Cerebellar cortex (tissue), 1 donor: ENCODE measurements at regions not wholly inside any gene's neighbourhood (a gene's known extent, or its start where the extent isn't known, plus 50 kb on each side); places are given as distances from the start of the nearest gene placed in this dataset.
"Not testable (repeated sequence)": the region's sequence is repeated elsewhere in the genome, so short reads cannot be mapped to it uniquely, and the experiment has no call there.

ENCODE experiments used
- DNase-seq: peaks from one replicate; pipeline ENCODE4 v3.0.0-alpha.2; 2015; ENCODE audit warnings: low spot score

DNA sequence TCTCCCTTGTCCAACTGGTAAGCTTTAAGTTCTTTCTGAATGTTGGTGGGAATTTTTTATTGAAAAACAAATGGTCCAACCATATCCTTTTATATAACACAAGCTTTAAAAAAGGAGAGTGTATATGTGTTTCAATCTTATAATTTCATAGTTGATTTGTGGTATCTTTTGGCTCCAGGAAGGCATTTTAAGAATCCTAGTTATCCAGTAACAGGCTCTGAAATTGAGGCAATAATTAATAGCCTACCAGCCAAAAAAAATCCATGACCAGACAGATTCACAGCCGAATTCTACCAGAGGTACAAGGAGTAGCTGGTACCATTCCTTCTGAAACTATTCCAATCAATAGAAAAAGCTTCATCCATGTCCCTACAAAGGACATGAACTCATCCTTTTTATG lies 141.6 kb downstream of the FZD1 start:
- DNase-seq: not testable (repeated sequence)

GRCh38 chr7:91407942-91408341 lies 143.7 kb downstream of the FZD1 start:
- no peak for DNase-seq

DNA sequence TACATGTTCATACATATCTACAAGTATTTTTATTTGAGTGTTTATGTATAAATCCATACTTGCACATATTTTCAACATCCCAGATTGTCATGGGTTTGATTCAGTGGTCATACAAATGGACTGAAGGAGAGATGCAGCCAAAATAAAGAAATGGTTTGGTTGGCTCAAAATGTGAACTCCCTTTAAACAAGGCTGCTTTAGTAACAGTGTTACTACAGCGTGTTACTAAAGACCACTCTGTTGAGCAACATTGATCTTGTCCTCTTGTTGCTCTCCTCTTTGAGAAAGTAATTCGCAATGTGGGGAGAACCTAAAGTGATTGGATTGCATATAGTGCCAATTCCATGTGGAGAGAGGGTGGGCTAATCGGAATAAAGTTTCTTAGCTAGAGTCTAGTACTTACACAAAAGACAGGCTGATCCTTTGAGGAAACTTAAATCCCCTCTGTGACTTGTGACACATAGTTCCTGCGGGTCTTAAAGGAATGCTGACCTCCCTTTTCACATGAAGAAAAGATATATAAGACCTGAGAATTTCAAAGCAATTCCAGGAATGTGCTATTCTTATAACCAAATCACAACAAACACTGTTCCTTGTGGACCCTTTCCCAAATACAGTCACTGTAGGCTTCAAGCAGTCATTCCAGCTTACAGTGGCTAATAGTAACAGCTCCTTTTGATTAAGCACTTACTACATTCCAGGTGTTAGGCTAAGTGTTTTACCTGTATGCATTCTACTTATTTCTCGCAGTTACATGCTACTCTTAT lies 144.3 kb downstream of the FZD1 start:
- DNase-seq: no peak

GRCh38 chr7:91411060-91411459 lies 146.8 kb downstream of the FZD1 start:
- DNase-seq: no peak

DNA sequence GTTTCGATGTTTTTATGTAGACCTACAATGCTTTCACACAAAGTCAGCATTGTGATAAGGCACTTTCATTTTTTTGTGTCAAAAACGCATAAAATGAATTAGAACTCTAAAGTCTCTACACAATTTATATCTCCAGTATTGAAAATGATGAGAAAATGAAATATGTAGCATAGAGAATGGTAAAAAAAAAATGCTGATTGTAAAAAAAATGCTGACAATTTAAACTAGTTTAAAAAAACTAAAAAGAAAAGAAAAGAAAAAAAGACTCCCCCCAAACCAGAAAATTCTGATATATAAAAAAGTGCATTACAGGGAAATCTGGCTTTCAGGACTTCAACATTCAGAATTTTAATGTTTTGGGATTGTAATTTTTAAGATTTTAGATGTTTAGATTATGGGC lies 148.1 kb downstream of the FZD1 start:
- DNase-seq: no peak

DNA sequence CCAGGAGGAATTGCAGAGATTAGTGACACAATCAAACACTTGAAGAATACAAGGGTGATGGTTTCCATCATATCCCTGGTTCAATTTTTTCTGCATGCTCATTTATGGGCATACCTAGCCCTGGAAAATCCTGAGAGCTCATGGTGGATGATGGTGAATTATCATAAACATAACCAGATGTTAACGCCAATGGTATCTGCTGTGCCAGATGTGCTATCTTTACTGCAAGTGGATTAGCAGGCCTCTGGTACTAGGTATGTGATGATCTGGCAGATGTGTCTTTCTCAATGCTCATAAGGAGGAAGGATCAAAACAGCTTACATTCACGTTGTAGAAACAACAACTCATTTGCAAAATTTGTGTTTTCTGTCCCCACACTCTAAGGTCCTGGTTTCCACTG lies 150.5 kb downstream of the FZD1 start:
- DNase-seq: no peak

- no peak for DNase-seq
These were observed 152.1 kb downstream of the FZD1 start for GRCh38 chr7:91416155-91416865.

GRCh38 chr7:91420606-91421005 lies 156.4 kb downstream of the FZD1 start:
- DNase-seq: no peak

DNA sequence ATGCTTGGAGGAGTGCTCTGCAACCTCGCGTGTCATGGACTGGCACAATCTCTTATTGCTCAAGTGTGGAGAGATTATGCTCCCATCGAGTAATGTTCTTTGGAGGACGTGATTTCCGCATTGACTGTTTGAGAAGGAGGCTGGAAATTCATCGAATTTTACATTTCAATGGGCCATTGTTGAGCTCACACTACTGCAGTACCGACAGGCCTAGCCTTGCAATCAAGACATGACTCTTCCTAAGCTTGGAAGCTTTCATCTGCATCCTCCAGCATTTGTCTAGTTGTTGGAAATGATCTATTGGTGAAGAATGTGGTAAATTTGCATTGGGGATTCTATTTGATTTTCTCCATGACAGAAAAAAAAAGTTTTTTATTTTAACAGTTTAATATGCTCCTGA lies 156.8 kb downstream of the FZD1 start:
- no peak for DNase-seq

- DNase-seq: peak; percentile 9
These were observed 160.1 kb downstream of the FZD1 start for GRCh38 chr7:91424371-91424770.

GRCh38 chr7:91425149-91425548 lies 160.9 kb downstream of the FZD1 start:
- no peak for DNase-seq

DNA sequence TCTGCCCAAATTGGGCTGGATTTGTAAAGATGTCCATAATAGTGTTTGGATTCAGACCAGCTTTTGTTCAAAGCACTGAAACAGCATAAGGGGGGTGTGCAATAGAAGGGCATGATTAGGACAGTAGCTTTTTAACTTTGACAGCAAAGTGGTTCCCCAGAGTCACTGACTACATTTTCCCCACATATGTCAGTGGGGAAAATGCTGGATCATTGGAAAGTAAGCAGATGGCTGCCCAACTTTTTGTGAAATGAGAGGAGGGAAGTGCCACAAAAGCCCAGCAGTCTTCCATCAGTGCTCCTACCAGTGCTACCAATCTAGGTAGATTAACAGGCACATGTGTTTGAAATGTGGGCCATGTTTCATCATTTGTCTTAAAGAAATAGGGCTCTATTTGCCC lies 162.8 kb downstream of the FZD1 start:
- DNase-seq: no peak

DNA sequence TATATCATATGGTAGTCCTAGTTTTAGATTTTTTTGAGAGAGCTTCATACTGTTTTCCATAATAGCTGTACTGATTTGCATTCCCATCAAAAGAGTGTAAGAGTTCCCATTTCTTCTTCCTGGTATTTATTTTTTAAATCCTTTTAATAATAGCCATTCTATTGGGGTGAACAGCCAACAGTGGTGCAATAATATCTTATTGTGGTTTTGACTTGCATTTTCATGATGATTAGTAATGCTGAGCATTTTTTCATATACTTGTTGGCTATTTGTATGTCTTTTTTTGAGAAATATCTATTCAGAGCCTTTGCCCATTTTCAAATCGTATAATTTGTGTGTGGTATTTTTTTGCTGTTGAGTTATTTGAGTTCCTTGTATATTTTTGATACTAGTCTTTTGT lies 167.4 kb downstream of the FZD1 start:
- no peak for DNase-seq

DNA sequence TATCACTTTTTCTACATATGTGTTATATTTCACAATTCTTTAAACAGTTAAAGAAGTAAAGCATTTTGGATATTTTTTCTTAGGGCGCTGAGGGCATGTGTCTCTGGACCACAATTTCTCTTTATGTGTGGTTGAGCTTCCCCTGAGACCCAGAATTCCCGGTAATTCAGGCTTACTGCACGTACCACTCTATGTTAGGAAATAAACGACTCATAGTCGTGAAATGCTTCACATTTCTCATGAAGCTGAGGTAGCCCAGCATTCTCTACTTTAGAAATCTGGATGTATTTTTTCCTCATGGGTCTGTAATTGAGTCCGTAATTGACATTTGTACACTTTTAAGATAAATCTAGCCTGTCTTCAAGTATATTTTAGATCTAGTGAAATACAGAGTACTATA lies 170.6 kb downstream of the FZD1 start:
- no peak for DNase-seq

DNA sequence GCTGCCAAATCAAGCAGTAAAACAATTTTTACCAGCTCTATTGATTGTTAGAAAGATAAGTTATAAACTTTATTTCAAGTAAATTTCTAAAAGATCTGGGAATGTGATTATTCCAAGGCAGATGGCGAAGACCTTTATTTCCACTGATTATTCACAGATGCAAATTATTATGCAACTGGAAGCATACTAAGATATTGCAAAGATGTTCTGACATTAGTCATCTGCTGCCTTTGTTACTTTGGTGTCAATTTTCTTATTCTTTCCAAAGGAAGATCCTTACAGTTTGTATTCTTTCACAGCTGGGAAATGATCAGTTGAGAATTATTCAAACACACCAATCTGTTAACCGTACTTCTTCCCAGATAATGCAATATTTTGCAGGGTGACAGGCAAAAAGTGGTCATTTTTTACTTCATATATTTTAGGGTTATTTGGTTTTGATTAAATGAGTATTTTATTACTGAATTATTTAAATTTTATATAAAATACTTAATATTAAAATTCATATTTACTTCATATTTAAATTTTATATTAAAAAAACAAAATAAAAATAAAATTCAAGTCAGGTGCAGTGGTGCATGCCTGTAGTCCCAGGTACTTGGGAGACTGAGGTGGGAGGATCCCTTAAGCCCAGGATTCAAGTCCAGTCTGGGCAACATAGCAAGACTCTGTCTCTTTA lies 171.3 kb downstream of the FZD1 start:
- no peak for DNase-seq

DNA sequence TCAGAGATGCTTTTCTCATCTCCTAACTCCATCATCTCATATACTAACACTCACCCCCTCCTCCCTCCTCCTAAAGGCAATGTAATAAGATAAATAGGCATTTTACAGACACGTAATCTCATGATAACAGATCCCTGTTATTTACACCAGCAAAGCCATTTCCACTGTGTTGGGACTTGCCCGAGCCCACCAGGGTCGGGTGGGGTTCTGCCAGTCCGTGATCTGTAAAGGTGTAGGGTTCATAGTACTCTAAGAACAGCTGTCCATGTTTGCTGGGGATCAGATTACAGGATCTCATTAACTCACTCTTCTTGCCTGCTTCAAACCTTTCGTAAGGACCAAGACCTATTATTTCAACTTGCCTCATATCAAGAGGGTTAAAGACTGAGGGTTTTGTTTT lies 172.4 kb downstream of the FZD1 start:
- no peak for DNase-seq

- not testable (repeated sequence) for DNase-seq
These were observed 176.0 kb downstream of the FZD1 start for GRCh38 chr7:91440198-91440597.

DNA sequence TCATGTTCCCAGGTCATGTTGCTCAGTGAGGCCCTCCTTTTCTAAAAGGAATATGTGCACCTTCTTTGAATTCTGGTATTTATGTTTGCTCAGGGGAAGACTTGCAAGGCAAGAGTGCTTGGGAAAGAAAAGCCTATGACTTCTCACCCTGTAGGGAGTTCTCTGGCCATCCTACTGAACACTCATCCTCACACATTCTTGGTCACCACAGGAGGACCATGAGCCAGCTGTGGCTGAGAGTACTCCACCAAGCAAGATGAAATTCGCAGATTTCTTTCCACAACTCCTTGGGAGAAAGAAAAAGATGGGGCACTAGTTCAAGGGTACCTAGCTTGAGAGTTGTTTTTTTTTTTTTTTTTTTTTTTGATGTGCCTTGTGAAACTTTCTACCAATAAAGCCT lies 179.6 kb downstream of the FZD1 start:
- no peak for DNase-seq

GRCh38 chr7:91446819-91447218 lies 182.6 kb downstream of the FZD1 start:
- DNase-seq: no peak

DNA sequence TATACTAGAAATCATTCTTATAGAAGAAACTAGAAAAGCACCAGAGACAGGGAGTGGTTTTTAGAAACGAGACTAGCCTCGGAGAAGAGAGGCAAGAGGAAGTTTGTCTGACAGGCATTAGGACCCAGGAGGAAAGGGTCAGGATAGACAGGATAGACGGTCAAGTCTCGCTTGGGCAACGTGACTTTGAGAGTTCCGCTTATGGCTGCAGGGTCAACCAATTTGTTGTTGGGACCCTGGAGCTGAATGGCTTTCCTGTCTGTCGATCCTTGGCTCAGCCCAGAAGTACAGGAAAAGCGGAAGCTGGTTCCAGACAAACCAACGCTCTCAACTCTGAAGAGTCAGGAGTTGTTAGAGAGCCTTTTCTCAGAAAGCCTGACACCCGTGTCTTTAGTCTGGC lies 191.2 kb downstream of the FZD1 start:
- DNase-seq: no peak

DNA sequence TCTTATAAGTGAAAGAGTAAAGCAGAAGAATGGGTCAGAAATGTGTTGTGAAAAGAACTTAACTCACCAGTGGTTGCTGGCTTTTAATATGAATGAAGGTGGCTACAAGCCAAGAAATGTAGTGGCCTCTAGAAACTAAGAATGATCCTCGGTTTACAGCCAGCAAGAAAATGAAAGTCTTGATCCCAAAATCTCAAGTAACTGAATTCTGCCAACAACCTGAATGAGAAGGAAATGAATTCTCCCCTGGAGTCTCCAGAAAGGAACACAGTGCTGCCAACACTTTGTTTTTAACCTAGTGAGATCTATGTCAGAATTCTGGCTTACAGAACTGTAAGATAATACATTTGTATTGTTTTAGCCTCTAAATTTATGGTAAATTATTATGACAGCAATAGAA lies 193.0 kb downstream of the FZD1 start:
- no peak for DNase-seq

DNA sequence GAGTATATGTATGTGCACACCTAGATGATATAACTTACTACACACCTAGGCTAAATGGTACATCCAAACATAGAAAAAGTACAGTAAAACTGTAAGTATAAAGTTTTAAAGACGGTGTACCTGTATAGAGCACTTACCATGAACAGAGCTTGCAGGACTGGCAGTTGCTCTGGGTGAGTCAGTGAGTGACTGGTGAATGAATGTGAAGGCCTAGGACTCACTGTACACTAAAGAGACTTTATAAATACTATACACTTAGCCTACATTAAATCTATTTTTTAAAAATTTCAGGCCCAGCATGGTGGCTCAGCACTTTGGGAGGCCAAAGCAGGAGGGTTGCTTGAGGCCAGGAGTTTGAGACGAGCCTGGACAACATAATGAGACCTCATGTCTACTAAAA lies 195.3 kb downstream of the FZD1 start:
- DNase-seq: no peak

- DNase-seq: no peak
These were observed 198.1 kb downstream of the FZD1 start for GRCh38 chr7:91462316-91462715.
